ENCODE measurements at regions not wholly inside any gene's neighbourhood (a gene's known extent, or its start where the extent isn't known, plus 50 kb on each side); places are given as distances from the start of the nearest gene placed in this dataset.

DNA sequence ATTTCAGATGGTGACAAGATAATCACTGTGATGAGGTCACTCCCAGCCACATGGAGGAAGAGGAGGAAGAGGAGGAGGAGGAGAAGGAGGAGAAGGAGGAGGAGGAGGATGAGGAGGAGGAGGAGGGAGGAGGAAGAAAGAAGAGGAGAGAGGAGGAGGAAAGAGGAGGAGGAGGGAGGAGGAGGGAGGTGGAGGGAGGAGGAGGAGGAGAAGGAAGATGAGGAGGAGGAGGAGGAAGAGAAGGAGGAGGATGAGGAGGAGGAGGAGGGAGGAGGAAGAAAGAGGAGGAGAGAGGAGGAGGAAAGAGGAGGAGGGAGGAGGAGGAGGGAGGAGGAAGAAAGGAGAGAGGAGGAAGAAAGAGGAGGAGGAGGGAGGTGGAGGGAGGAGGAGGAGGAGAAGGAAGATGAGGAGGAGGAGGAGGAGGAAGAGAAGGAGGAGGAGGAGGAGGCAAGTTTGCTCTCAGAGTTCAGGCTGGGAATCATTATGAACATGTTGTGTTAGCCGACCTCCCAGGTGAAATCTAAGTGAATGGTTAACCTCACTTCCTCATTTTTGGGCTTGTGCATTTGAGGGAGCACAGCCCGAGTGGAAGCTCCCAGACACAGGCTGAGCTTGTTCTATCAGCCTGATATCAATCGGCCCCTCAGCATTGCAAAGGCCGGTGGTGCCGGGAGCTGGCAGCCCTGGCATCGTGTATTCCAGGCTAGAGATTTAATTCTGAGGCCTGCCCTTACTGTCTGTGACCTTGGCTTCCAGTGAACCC is 236.2 kb upstream of the PITRM1 start:
- no peak overlapping the region for H3K4me3 ChIP-seq (ENCODE audit: low read depth, low read length)
- no peak for DNase-seq (ENCODE audit: low read depth)
- TF ChIP-seq, protein P1, sequence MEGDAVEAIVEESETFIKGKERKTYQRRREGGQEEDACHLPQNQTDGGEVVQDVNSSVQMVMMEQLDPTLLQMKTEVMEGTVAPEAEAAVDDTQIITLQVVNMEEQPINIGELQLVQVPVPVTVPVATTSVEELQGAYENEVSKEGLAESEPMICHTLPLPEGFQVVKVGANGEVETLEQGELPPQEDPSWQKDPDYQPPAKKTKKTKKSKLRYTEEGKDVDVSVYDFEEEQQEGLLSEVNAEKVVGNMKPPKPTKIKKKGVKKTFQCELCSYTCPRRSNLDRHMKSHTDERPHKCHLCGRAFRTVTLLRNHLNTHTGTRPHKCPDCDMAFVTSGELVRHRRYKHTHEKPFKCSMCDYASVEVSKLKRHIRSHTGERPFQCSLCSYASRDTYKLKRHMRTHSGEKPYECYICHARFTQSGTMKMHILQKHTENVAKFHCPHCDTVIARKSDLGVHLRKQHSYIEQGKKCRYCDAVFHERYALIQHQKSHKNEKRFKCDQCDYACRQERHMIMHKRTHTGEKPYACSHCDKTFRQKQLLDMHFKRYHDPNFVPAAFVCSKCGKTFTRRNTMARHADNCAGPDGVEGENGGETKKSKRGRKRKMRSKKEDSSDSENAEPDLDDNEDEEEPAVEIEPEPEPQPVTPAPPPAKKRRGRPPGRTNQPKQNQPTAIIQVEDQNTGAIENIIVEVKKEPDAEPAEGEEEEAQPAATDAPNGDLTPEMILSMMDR (IDR thresholded peaks at IDR 0.05; ENCODE audit: insufficient read depth, low read depth, low read length, missing control alignments): no peak

DNA sequence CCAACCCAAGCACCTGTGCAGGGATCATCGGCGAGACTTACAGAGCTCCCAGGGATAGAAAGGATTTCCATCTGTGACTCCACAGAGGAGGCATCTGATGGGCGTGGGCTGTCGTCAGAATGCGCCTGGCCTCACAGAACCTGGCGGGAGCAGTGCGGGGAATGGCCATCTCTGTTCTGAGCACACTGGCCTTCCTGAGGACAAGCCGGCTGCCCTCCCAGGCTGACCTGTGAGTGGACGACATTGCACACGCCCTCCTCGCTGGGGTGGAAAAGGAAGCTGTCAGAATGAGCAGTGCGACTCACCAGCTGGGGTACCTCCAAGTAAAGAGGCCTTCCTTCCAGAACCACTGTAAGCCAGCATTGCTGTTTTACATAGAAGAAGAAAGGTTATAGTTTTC is 234.6 kb upstream of the PITRM1 start:
- H3K4me3 ChIP-seq (ENCODE audit: low read depth, low read length): no peak overlapping the region
- TF ChIP-seq, protein P1 (IDR thresholded peaks at IDR 0.05; ENCODE audit: insufficient read depth, low read depth, low read length, missing control alignments): no peak
- no peak for DNase-seq (ENCODE audit: low read depth)

DNA sequence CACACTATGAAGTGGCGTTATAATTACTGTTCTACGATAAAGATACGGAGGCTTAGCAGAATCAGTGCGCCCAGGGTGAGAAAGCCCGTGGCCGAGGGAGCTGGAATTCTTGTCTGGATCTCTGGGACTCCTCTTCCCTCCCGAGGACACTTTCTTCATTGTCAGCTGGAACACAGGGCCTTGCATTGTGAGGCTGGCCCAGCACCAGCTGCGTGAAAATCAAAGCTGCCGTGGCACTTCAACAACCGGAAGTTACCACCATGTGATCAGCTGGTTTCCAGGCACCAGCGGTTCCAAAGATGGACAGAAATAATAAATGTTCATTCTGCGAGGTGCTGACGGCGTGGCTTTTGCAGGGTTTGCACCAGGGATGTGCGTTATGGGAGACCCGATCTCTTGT is 234.0 kb upstream of the PITRM1 start:
- no peak overlapping the region for H3K4me3 ChIP-seq (ENCODE audit: low read depth, low read length)
- no peak for DNase-seq (ENCODE audit: low read depth)
- TF ChIP-seq, protein P1 (IDR thresholded peaks at IDR 0.05; ENCODE audit: insufficient read depth, low read depth, low read length, missing control alignments): no peak

DNA sequence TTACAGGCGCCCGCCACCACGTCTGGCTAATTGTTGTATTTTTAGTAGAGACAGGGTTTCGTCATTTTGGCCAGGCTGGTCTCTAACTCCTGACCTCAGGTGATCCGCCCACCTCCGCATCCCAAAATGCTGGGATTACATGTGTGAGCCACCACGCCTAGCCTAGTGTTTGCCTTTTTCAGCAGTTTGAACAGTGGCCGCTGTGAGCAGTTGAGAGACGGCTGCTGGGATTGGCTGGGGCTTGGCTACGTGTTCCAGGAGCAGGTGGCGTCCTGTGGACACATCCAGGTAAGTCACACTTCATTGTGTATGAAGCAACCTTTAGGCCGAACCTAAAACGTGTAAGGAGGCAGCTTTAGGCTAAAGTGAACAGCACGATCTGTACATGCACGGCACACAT is 231.8 kb upstream of the PITRM1 start:
- H3K4me3 ChIP-seq (ENCODE audit: low read depth, low read length): no peak overlapping the region
- TF ChIP-seq, protein P1 (IDR thresholded peaks at IDR 0.05; ENCODE audit: insufficient read depth, low read depth, low read length, missing control alignments): no peak
- DNase-seq (ENCODE audit: low read depth): no peak

DNA sequence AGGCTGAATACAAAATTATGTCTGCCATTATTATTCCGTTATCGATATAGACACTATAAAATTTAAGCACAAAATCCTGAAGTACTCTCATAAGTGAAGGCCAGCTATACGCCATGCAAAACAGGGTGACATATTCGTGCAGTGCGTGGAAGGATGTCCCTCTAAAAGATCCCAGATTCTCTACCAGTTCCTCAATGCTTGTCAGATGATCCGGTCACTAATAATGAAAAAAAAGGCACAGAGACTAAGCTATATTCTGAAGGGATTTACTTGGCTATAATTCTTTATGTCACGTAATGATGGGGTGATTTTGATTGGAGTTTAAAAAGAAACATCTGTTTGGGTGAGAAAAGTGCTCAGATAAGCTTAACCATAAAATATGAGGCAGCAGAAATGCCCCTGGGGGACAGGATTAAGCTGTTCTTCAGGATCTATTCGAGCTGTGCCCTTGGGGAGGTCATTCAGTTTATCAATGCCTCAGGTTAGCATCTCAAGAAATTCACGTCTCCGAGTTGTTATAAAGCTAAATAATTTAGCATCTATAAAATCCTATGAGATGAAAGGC is 229.7 kb upstream of the PITRM1 start:
- no peak for DNase-seq (ENCODE audit: low read depth)

DNA sequence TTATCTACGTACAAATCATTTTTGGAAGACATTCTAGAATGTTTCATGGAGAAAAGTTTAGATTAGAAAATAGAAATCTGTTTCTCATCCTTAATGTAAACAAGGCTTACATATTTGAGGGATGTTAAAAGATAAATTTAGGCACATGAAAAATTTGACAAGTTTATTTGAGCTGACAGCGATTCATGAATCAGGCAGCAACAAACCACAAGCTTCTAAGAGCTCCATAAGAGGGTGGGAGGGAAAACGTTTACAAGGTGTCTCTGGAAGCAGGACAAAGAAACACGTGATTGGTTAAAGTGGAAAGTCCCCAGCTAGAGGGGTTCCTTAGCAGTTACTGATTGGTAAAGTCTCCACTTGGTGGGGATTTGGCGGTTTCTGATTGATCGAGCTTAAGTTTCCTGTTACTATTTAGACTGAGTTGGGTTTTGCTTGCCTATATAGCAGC is 228.9 kb upstream of the PITRM1 start:
- no peak for DNase-seq (ENCODE audit: low read depth)
- H3K4me3 ChIP-seq (ENCODE audit: low read depth, low read length): no peak overlapping the region
- TF ChIP-seq, protein P1 (IDR thresholded peaks at IDR 0.05; ENCODE audit: insufficient read depth, low read depth, low read length, missing control alignments): no peak

More for the DNA sequence above, 229.7 kb upstream of the PITRM1 start:
- TF ChIP-seq, protein P1 (IDR thresholded peaks at IDR 0.05; ENCODE audit: insufficient read depth, low read depth, low read length, missing control alignments): no peak
- H3K4me3 ChIP-seq (ENCODE audit: low read depth, low read length): no peak overlapping the region
